ENCODE measurements at regions not wholly inside any gene's neighbourhood (a gene's known extent, or its start where the extent isn't known, plus 50 kb on each side); places are given as distances from the start of the nearest gene placed in this dataset.

DNA sequence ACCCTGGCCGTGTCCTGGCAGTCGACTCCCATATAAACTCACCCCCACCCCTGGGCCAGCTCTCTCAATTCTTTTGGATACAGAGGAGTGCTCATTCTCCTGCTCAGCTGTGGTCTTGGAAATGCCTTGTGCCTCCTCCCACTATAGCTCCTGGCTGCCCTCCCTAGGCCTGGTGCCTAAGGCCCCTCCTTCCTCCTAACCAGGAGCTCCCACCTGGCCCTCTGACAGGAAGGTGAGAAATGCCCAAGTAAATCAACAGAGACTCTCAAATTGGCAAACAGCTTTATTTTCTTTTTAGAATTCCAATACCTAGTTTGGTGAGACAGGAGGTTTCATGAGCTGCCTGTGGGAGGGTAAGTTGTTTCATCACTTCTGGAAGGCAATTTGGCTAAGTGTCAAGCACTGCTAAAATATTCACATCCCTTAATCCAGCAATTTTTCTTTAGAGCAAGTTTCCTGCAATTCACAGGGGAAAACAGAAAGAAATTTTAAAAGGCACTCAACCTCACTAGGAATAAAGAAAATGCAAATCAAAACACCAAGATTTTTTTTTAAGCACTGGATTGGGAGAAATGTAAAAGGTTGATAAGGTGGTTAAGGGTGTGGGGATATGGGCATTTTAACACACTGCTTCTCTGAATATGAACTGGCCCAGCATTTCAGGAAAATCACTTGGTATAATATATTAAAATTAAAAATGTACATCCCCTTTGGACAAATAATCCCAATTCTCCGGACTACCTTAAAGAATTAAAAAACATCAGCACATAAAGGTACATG is 209.7 kb upstream of the ARHGAP20 start:
- DNase-seq (ENCODE audit: low read depth) = no peak

DNA sequence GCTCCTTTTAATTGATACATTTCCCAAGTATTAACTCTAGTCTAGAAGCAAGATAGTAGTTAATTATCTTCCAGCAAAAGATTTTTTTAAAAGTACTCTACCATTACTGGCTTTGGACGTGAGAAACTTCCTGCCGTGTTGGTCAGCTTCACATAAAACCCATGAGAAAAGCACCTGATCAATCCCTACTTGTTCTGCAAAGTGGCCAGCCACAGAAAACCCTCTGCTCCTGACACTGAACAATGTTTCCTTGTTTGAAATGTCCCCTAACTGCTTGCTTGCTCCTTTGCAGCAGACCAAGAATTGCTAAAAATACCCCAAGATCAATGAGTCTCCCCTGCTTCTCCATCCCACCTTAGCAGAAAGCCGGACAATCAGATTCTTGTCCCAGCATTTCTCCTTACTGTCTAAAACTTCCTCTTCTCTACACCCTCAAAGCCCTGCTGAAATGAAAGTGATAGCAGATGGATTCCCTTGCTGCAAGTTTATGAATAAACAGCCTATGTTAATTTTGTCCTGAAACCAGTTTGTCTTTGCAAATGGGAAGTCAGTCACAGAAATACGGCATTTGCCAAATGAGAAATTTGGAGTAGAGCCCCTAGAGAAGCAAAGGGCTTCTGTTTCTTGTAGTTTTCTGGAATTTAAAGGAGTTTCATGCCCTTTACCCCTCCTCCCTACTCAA is 207.1 kb upstream of the ARHGAP20 start:
- DNase-seq (ENCODE audit: low read depth) = no peak

DNA sequence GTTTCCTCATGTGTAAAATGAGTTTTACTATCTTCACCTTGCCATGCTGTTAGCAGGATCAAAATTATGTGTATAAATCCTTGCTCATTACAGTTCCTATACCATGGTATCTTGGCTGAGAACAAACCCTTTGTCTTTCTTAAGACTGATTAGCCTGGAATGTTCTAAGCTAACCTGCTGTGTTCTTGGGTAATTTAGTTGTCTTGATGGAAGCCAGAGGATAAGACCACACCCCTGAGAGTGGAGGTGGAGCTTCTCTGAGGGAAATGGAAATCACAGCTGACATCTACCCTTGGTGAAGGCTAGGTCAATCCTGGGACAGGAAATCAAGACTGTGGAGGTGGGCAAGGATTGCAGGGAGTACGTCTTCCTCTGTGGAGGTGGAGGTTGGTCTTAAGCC is 206.1 kb upstream of the ARHGAP20 start:
- no peak for DNase-seq (ENCODE audit: low read depth)

DNA sequence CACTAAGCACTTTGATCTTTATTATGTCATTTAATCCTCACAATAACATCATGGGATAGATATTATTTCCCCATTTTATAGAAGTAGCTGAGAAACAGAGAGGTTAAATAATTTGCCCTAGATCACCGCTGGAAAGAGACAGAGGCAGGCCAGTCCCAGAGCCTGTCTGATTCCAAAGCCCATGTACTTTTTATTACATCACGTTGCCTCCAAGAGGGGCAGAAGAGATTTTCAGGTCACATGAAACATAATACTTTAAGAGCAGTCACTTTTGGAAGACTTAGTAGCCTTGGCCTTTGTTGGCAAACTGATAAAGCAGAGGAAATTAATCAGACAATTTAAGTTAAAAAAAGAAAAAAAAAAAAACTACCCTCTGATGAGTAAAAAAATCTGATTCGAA is 200.2 kb upstream of the ARHGAP20 start:
- DNase-seq (ENCODE audit: low read depth) = no peak

DNA sequence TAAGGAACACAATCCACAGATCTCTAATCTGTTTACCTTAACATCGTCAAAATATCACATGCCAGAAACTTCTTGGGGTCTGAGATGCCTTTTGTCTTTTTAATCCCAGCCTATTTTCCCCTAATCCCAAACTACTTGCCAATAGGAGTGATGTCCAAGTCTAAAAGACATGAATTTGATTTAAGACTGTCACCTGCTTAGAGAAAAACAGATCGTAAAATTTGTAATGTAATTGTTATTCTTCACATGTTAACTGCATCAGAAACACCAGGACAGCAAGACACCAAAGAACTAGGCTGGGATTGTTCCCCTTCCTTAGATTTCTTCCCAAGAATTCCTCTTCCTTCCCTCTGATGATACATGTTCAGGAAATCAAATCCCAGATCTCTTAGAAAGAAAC is 198.1 kb upstream of the ARHGAP20 start:
- no peak for DNase-seq (ENCODE audit: low read depth)

DNA sequence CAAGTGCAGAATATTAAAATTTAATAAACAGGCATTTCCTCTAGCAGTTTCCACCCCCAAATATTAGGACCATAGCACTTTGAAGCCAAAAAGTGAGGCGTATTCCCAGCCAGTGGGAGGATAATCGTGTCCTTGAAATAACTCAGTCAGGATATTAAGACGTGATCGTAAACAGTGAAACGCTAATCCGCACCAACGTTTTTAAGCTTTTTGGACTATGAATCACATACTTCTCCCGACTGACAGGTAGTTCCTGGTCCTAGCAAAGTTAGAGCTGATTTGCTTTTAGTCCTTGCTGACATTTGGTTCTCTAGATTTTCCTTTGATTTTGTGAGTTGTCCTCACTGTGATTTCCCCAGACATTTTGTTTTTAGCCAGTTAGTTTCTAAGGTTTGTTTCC is 197.1 kb upstream of the ARHGAP20 start:
- DNase-seq (ENCODE audit: low read depth) = no peak

DNA sequence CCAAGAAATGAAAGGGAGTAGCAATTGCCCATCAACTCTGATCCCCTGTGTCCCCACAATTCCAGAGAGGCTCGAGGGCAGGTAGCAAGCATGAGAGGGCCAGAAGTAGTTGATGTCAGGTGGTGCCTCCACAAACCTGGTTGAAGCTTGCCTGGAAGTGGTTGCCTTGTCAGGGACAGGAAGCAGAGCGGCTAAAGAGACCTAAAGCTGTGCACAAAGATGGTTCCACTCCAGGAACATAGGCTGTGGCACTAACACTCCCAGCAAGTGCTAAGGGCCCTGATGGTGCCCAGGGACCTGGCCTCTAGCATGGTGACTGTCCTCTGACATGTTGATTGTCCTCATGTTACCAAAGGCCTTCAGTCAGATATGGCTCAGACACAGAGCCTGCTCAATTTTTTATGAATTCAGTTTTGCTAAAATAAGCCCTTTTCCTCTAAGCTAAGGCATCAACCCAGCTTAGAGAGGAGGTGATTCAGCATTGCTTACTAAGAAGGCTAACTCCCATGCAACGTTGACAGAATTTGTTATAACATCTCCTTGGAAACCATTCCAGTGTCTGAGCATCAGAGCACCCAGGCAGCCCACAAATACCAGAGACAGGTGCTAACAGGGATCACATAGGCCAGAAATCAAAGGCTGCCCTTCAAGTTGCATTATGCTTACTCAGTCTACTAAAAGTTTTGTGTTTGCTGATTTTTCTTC is 196.3 kb upstream of the ARHGAP20 start:
- DNase-seq (ENCODE audit: low read depth) = peak; percentile 49

DNA sequence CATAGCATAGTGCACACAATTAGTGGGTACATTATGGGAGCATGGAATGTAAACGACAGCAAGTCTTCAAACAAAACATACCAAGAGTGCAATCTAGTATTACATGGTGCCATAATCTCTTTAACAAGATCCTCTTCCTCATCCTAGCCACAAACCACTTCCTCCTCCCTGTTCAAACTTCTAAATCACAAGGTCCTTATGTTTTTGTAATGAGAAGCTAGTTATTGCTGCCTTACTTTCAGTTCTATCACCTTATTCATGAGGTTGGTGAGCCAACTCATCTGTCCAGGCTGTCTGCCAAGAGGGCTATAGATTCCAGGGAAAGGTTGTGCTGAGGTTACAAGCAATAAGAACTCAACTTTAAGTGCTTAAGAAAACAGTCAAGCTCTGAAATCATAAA is 195.4 kb upstream of the ARHGAP20 start:
- peak; percentile 90 for DNase-seq (ENCODE audit: low read depth)

DNA sequence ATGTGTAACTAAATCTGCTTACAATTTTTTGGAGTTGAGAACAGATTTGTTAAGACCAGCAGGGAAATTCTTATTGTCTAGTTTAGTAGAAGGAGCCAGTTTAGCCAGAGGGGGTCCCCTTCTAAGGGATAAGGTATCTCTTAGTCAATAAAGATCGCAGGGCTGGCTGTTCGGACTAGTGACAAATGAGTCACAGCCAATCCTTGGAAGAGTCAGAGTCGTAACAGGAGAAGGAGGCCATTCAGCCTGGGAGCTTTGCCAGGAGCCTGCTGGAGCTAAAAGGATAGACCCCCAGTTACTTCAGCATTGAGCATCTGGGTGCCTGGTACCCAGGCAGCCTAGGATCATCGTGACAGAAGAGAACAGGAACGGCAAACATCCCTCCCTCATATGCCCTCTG is 191.6 kb upstream of the ARHGAP20 start:
- no peak for DNase-seq (ENCODE audit: low read depth)

DNA sequence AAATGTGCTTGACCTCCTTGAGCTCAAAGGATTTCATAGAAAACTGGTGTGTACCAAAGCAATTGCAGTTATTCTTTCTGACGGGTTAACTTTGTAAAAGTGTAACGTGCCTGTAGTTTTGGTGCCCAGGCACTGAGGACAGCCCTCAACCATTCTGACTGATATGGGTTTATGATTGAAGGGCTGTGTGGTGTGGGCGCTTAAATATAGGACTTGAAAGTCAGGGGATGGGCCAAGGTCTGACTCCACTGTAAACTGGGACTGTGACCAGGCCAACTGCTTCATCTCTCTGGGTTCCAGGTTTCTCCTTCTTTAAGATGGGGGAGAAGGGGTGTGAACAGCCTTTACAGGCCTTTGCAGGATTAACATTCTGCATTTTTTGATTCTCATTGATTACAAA is 191.1 kb upstream of the ARHGAP20 start:
- no peak for DNase-seq (ENCODE audit: low read depth)

DNA sequence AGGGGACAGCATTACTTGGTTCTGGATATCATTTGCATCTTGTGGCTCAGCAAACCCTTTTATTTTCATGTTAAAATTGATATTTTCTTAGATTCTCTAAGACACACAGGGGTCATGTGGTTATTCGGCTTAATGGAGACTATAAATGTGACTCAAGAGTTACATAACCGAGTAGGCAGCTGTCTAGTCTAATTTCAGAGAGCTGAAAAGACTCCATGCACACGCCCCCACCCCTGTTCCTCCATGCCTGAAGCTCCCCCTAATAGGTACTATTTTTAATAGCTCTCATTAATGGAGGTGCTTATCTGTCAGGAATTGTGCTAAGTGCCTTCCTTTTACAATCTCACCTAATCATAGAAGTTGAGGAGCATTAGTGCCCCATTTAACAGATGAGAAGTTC is 189.2 kb upstream of the ARHGAP20 start:
- no peak for DNase-seq (ENCODE audit: low read depth)

DNA sequence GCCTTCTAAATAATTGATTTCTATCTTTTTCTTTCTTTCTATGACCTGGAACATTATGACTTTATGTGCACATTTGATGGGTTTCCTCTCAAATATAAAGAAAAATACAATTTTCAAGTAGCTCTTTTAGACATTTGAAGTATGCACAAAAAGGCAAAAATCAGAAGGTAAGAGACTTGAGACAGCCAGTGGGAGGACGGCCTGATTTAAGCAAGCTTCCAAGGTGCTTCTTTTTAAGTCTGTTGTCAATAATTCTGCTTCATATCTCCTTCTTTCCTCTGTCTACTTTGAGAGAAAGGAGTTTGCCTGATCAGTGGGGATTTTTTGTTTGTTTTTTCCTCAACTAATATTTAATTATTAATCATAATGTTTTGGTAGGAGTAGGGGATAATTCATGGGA is 188.2 kb upstream of the ARHGAP20 start:
- no peak for DNase-seq (ENCODE audit: low read depth)

DNA sequence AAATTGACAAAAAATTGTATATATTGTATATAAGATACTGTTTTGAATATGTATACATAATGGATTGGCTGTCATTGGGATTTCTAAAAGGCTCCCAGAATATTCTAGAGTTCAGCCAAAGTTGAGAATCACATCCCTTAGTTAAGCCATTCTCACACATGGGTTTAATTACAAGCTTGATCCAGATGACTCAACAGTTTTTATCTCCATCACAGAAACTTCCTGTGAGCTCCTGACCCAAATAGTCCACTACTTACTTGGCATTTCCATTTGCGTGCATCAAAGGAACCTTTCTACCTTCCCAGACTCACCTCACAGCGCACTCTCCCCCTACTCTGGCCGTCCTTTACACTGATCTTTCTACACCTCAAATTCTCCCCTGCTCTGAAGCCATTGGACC is 184.8 kb upstream of the ARHGAP20 start:
- peak; percentile 41 for DNase-seq (ENCODE audit: low read depth)

DNA sequence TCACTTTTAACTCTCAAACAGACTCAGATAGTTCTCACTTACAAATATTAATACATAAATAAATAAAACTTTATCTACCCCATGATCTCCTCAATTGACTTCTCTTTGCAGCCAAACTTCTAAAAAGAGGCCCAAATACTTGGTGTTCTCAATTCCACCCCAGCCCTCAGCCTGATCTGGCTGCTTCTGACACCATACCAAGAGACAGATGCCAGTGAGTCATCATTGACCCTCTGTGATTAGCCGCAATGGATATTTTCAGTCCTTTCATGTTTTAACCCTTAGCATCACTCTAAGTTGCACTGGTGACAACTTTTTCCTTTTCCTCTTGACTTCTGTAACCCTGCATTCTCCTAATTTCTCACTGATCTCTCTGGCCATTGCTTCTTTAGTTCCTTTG is 184.1 kb upstream of the ARHGAP20 start:
- peak; percentile 45 for DNase-seq (ENCODE audit: low read depth)

DNA sequence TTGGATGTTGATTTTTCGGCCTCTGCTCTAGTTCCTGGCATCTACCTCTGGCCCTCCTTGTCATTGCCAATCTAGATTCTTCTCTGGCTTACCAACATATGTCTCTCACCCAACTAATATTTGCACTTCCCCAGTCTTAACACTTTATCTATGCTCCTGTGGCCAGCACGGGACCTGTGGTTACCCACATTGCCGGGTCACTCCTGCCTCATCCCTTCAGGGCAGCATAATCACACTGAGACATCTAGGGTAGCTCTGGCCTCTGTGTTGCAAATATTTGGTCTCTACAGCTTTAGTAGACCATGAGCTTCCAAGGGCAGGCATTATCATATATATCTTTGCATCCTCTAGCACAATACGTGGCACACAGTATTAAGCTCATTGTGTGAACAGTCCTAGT is 182.0 kb upstream of the ARHGAP20 start:
- DNase-seq (ENCODE audit: low read depth) = no peak

DNA sequence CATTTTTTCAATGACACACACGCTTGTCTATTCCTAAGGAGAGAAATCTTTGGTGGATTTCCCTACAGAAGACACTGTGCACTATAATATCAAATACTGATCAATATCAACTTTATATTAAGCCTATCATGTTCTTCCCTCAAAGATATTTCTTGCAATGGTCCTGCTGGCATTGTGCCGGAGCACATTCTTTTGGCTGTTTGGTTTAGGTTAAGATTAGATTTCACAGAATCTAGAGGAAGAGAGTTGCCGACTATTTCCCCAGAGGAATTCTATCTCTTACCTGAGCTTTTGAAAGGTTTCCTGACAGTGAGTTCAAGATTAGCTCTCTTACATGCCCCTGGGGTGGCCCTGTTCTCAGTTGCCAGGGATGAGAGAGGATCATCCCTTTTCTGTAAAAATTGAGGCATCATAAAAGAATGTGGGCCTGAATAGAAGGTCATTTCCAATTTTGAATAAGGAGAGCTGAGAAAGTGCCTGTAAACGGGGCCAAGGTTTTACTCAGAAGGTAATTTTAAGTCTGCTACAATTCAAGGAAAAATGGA is 180.6 kb upstream of the ARHGAP20 start:
- no peak for DNase-seq (ENCODE audit: low read depth)

DNA sequence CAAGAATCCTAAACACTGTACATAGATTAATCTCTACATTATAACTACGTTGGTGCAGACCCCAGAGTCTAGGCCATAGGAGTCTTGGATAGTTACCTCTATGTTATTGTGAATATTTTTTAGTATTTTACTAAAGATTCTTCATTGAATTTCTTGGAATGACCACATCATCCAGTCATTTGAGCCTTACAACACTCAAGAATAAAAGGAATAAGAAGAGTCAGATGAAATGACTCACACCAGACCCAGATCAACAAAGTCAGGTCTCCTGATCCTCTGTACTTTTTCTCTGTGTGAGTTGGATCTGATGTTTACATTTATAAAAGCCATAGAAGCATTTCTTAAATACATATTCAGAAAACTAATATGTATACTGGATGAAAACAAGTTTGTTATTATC is 179.2 kb upstream of the ARHGAP20 start:
- DNase-seq (ENCODE audit: low read depth) = peak; percentile 16

DNA sequence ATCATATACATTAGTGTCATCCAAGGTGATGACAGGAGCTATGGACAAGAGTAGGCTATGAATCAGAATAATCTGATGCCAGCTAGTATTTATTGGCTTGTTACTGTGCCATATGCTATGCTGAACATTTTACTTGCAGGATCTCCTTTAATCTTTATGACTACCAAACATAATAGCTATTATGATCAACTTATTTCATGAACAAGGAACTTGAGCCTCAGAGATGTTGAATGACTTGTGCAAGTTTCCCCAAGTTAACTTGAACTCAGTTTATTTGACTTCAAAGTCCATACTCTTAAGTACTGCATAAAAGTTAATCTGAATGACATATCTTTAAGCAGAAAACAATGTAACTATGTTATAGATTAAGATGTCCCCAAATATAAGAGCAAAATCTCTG is 178.8 kb upstream of the ARHGAP20 start:
- DNase-seq (ENCODE audit: low read depth) = no peak

DNA sequence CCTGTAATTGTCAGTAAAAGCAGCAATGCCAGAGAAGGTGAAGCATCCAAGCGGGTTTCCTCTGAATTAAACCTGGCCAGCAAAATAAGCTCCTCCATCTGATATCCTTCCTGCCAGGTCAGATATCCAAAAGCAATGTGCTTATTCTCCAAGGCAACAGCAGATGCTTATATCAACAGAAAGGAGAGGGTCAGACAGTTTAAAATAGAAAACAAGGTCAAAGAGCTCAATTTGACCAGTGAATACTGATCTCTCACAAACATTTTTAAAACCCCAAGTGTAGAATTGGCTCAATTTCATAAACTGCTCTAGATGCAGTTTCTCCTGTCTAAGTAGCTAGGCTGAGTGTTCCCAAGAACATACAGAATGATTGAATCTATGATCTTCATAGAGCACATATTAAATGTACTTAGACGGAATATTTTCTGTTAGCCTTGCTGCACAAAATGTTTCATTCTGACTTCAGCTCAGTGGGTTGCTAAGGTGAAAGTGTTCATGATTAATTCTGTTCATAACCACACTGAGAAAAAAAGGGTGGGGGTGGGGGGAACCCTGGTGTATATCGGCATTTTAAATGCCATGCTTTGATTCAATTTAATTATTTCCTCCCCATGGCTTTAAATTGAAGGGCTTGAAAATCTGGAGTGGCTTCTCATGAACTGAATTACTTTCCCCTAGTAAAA is 174.2 kb upstream of the ARHGAP20 start:
- no peak for DNase-seq (ENCODE audit: low read depth)

DNA sequence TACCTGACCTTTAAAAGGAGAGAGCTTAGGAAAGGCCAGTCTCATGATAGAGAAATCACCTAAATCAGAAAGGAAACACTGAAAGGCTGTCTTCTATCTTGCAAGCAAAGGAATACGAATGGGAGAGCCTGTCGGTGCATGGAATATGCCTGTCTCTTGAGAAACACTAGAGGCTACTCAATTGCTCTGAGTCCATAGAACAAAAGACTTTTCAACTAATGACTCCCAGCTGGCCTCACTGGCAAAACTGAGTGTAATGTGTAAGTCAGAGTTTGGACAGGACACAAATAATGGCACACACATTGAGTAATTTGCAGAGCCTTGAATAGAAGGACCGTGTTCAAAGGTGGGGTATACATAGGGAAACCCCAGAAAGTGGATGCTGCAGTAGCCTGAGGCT is 171.0 kb upstream of the ARHGAP20 start:
- DNase-seq (ENCODE audit: low read depth) = peak; percentile 14

DNA sequence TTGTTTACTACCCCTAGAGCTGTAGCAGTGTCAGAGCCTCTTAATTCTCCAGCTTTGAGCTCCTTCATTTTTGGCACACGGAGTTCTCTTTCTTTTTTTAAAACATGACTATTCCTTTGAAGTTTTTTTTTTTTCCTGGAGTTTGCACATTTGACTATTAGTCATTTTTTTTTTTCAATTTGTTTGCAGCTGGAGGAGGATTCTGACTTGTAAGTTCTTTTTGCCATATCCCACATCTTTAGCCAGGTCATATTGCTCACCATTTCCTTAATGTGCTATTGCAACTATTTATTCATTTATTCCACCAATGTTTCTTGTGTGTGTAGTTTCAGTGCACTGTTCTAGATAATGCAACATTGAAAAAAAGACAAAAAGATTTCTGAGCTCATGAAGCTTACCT is 166.3 kb upstream of the ARHGAP20 start:
- no peak for DNase-seq (ENCODE audit: low read depth)

DNA sequence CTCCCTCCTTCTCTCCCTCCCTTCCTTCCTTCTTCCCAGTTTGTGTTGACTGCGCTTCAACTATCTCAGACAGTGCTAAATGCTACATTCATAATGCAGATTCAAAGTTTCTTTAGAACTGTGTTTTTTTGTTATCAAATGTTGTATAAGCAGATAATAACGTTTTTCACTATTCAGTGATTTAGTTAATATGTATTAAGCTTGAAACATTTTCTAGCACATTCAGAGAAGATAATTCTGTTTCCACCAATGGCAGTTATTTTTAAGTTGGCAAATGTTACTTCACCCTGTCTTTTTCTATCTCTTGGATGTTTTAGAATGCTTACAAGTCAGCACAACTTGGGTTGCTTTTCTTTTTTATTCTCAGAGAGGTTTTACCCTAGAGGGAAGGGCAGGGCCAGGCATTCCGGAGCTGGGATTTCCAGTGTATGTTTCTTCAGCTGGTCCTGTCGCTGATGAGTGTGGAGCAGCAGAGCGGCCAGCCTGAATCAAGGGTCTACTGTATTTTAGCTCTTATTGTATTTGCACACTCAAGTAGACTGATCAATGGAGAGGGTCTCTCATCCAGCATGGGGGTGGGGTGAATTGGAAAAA is 162.3 kb upstream of the ARHGAP20 start:
- DNase-seq (ENCODE audit: low read depth) = no peak
